ENCODE measurements at regions not wholly inside any gene's neighbourhood (a gene's known extent, or its start where the extent isn't known, plus 50 kb on each side); places are given as distances from the start of the nearest gene placed in this dataset.

- Mint-ChIP-seq H3K4me3 (ENCODE audit: unreplicated experiment) (no peak overlapping the region), H3K27ac (ENCODE audit: low read depth, unreplicated experiment) (no peak overlapping the region), H3K4me1 (ENCODE audit: insufficient read depth, unreplicated experiment) (no peaks in the 10 kb centered on the region), H3K36me3 (ENCODE audit: insufficient read depth, unreplicated experiment) (peaks cover 4% of the 10 kb centered on the region), H3K9me3 (ENCODE audit: unreplicated experiment) (no peaks in the 10 kb centered on the region), H3K27me3 (ENCODE audit: insufficient read depth, unreplicated experiment) (no peaks in the 10 kb centered on the region)
- no peak for TF ChIP-seq CTCF (IDR thresholded peaks at IDR 0.05; ENCODE audit: unreplicated experiment)
- intact Hi-C loops (cut with micrococcal nuclease): no loop called here
- ChIA-PET POLR2A (no interaction called here), CTCF (no interaction called here)
- no TSS peak for BruUV-seq (replicated peaks)
- DNase-seq (ENCODE audit: unreplicated experiment): no peak
Measured at GRCh38 chr12:68428211-68428610, 96.0 kb upstream of the MDM1 start.

- DNase-seq (ENCODE audit: unreplicated experiment): no peak
- no peak for TF ChIP-seq CTCF (IDR thresholded peaks at IDR 0.05; ENCODE audit: unreplicated experiment)
- Mint-ChIP-seq H3K27me3 (ENCODE audit: insufficient read depth, unreplicated experiment) (no peaks in the 10 kb centered on the region), H3K4me3 (ENCODE audit: unreplicated experiment) (no peak overlapping the region), H3K9me3 (ENCODE audit: unreplicated experiment) (no peaks in the 10 kb centered on the region), H3K4me1 (ENCODE audit: insufficient read depth, unreplicated experiment) (no peaks in the 10 kb centered on the region), H3K36me3 (ENCODE audit: insufficient read depth, unreplicated experiment) (peaks cover 4% of the 10 kb centered on the region), H3K27ac (ENCODE audit: low read depth, unreplicated experiment) (no peak overlapping the region)
- no TSS peak for BruUV-seq (replicated peaks)
- ChIA-PET POLR2A (interaction anchor here (0.6 kb wide), 1 partner anchor 89 kb away, joined by 3 read pairs; no protein-coding TSS in a partner anchor), CTCF (interaction anchor here (0.5 kb wide), 1 partner anchor 223 kb away, joined by 3 read pairs; no protein-coding TSS in a partner anchor)
- intact Hi-C loops (cut with micrococcal nuclease): no loop called here
Measured at GRCh38 chr12:68428724-68429501, 96.8 kb upstream of the MDM1 start.

GRCh38 chr12:68429696-68430095 is 97.5 kb upstream of the MDM1 start:
- BruUV-seq (replicated peaks): no TSS peak
- intact Hi-C loops (cut with micrococcal nuclease): no loop called here
- DNase-seq (ENCODE audit: unreplicated experiment): no peak
- CTCF ChIA-PET: interaction anchor here (0.5 kb wide), 1 partner anchor 224 kb away, joined by 3 read pairs; no protein-coding TSS in a partner anchor
- Mint-ChIP-seq H3K27me3 (ENCODE audit: insufficient read depth, unreplicated experiment) (no peaks in the 10 kb centered on the region), H3K36me3 (ENCODE audit: insufficient read depth, unreplicated experiment) (peaks cover 3% of the 10 kb centered on the region), H3K9me3 (ENCODE audit: unreplicated experiment) (no peaks in the 10 kb centered on the region), H3K4me1 (ENCODE audit: insufficient read depth, unreplicated experiment) (no peaks in the 10 kb centered on the region), H3K4me3 (ENCODE audit: unreplicated experiment) (no peak overlapping the region), H3K27ac (ENCODE audit: low read depth, unreplicated experiment) (no peak overlapping the region)
- POLR2A ChIA-PET: interaction anchor here (0.6 kb wide), 1 partner anchor 88 kb away, joined by 3 read pairs; no protein-coding TSS in a partner anchor
- TF ChIP-seq CTCF (IDR thresholded peaks at IDR 0.05; ENCODE audit: unreplicated experiment): no peak

- no peak overlapping the region for H3K27ac Mint-ChIP-seq (ENCODE audit: low read depth, unreplicated experiment)
- H3K9me3 Mint-ChIP-seq (ENCODE audit: unreplicated experiment): peaks cover 6% of the 10 kb centered on the region
- no peaks in the 10 kb centered on the region for H3K4me1 Mint-ChIP-seq (ENCODE audit: insufficient read depth, unreplicated experiment)
- H3K36me3 Mint-ChIP-seq (ENCODE audit: insufficient read depth, unreplicated experiment): no peaks in the 10 kb centered on the region
- CTCF ChIA-PET: no interaction called here
- no TSS peak for BruUV-seq (replicated peaks)
- POLR2A ChIA-PET: no interaction called here
- intact Hi-C loops (cut with micrococcal nuclease): no loop called here
- DNase-seq (ENCODE audit: unreplicated experiment): no peak
- H3K4me3 Mint-ChIP-seq (ENCODE audit: unreplicated experiment): no peak overlapping the region
- no peak for TF ChIP-seq CTCF (IDR thresholded peaks at IDR 0.05; ENCODE audit: unreplicated experiment)
- H3K27me3 Mint-ChIP-seq (ENCODE audit: insufficient read depth, unreplicated experiment): no peaks in the 10 kb centered on the region
Measured at GRCh38 chr12:68431786-68432185, 99.6 kb upstream of the MDM1 start.

Measured in MCF 10A (cell line).